Stimulated activated CD4-positive, alpha-beta T cell treated with anti-CD3 and anti-CD28 coated beads, Interleukin-1b, Interleukin-23, amount 100 ng/mL, for 1 hour (primary cell): ENCODE measurements at regions not wholly inside any gene's neighbourhood (a gene's known extent, or its start where the extent isn't known, plus 50 kb on each side); places are given as distances from the start of the nearest gene placed in this dataset.

Source experiments
- DNase-seq, 2 donors: peaks; one replicate each; pipeline ENCODE4 v3.0.0-alpha.2; 2020; ENCODE audit warnings: low read depth in 2 of 2

DNA sequence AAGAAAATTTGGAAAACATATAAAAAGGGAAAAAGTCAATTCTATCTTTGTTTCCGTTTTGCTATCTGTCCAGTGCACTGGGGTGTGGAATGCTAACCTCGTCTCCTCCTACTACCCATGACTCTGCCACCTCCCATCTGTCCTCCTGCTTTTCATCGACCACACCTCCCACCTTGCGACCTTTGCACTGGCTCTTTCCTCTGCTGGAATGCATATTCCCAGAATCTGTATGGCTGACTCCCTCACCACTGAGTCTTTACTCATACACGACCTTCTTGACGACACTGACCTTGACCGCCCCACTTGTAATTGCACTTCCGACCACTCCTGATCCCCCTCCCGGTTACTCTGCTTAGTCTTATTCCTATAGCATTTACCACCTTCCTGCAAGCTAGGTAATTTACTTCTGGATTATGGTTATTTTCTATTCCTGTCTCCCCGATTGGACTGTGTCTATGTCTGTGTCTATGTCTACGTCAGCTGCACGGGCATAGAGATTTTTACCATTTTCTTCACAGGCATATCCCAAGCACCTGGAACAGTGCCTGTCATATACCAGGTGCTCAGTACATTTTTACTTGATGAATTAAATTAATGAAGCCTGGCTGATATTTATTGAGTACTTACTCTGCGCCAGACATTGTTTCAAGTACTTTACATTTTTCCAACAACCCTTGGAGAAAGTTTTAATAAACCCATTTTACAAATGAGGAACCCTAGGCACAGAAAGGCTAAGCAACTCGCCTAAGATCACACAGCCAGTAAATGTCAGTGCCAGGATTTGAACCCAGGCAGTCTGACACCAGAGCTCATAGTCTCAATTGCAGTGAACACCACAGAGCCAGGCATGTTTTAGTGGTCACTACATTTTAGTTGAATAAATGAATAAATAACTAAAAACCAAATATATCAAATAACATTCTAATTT is 54.0 kb upstream of the SLC22A11 start:
- DNase-seq = no peak

DNA sequence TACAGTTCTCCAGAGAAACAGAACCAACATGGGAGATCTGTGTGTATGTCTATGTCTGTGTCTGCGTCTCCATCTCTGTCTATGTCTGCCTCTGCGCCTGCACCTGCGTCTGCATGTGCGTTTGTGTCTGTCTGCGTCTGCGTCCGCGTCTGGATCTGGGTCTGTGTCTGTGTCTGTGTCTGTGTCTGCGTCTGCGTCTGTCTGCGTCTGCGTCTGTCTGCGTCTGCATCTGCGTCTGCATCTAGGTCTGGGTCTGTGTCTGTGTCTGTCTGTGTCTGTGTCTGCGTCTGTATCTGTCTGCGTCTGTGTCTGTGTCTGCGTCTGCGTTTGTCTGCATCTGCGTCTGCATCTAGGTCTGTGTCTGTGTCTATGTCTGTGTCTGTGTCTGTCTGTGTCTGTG is 53.1 kb upstream of the SLC22A11 start:
- DNase-seq = no peak

DNA sequence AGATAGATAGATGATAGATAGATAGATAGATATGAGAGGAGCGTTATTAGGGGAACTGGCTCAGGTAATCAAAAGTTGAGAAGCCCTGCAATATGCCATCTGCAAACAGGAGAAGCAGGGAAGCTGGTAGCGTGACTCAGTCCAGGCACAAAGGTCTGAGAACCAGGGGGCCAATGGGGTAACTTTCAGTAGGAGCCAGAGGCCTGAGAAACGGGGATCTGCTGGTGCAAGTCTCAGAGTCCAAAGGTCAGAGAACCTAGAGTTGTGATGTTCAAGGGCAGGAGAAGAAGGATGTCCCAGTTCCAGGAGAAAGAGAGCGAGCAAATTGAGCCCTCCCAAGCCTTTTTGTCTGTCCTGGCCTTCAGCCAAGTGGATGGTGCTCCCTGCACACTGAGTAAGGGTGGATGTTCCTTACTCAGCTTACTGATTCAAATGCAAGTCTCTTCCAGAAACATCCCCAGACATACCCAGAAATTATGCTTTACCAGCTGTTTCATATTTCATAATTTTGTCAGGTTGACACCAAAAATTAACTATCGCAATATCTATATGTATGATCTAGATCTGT is 52.5 kb upstream of the SLC22A11 start:
- DNase-seq = no peak

DNA sequence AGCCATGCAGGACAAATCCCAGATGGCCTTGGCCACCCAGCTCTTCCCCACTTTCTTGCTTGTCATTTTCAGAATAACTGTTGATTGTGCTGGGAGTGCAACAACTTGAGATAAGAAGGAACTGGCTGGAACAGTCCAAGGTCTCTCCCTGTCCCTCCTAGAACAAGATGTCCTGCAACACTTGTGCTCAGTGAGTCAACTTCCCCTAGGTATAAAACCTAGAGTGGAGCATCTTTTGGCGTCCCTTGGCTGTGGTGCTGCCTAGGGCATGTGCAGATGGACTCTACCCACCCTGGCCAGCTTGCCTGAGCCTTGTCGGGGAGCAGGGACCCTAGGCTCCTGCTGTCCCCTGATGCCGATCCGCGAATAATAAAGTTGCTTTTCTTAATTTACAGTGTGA is 50.7 kb upstream of the SLC22A11 start:
- DNase-seq = no peak
